Activated CD4-positive, alpha-beta T cell treated with anti-CD3 and anti-CD28 coated beads, Interleukin-2, amount 10 ng/mL, durations not matched to agents 24 days and 14 days (primary cell): ENCODE measurements at regions not wholly inside any gene's neighbourhood (a gene's known extent, or its start where the extent isn't known, plus 50 kb on each side); places are given as distances from the start of the nearest gene placed in this dataset.

ENCODE experiments used
- DNase-seq: peaks from one replicate; pipeline ENCODE4 v3.0.0; 2022
- H3K27ac Mint-ChIP-seq: one replicate; pipeline ENCODE4 v1.8.0; 2022; ENCODE audit warnings: mild to moderate bottlenecking, mixed read lengths
- H3K27me3 Mint-ChIP-seq: one replicate; pipeline ENCODE4 v1.8.0; 2022; ENCODE audit warnings: mixed read lengths
- H3K36me3 Mint-ChIP-seq: one replicate; pipeline ENCODE4 v1.8.0; 2022; ENCODE audit warnings: low read depth, mild to moderate bottlenecking, mixed read lengths
- H3K4me1 Mint-ChIP-seq: one replicate; pipeline ENCODE4 v1.8.0; 2021; ENCODE audit warnings: mixed read lengths
- H3K4me3 Mint-ChIP-seq: one replicate; pipeline ENCODE4 v1.8.0; 2022; ENCODE audit warnings: mild to moderate bottlenecking, moderate library complexity, mixed read lengths
- H3K9me3 Mint-ChIP-seq: one replicate; pipeline ENCODE4 v1.8.0; 2021; ENCODE audit warnings: mixed read lengths
- intact Hi-C: fragments of 100-400 bp; cut with micrococcal nuclease; formaldehyde crosslinking; loops from one replicate; pipeline ENCODE4 v1.15.1; 2023

GRCh38 chr4:110904435-110905065, 281.7 kb upstream of the PITX2 start:
- no peak for DNase-seq

GRCh38 chr4:110905367-110905766, 282.5 kb upstream of the PITX2 start:
- Mint-ChIP-seq H3K36me3 (no peaks in the 10 kb centered on the region), H3K27ac (no peak overlapping the region), H3K9me3 (no peaks in the 10 kb centered on the region), H3K4me1 (no peaks in the 10 kb centered on the region), H3K27me3 (no peaks in the 10 kb centered on the region), H3K4me3 (no peak overlapping the region)
- DNase-seq: no peak
- intact Hi-C loops: no loop called here

More at GRCh38 chr4:110904435-110905065, 281.7 kb upstream of the PITX2 start:
- intact Hi-C loops: no loop called here
- no peaks in the 10 kb centered on the region for H3K36me3 Mint-ChIP-seq
- H3K27ac Mint-ChIP-seq: no peak overlapping the region
- no peak overlapping the region for H3K4me3 Mint-ChIP-seq
- H3K4me1 Mint-ChIP-seq: no peaks in the 10 kb centered on the region
- H3K27me3 Mint-ChIP-seq: no peaks in the 10 kb centered on the region
- no peaks in the 10 kb centered on the region for H3K9me3 Mint-ChIP-seq

GRCh38 chr4:110907801-110908313, 285.0 kb upstream of the PITX2 start:
- Mint-ChIP-seq H3K27ac (no peak overlapping the region), H3K36me3 (no peaks in the 10 kb centered on the region), H3K4me3 (no peak overlapping the region), H3K4me1 (no peaks in the 10 kb centered on the region), H3K9me3 (no peaks in the 10 kb centered on the region), H3K27me3 (no peaks in the 10 kb centered on the region)
- intact Hi-C loops: no loop called here
- no peak for DNase-seq

GRCh38 chr4:110914791-110915190, 291.9 kb upstream of the PITX2 start:
- H3K27ac Mint-ChIP-seq: no peak overlapping the region
- intact Hi-C loops: no loop called here
- H3K4me3 Mint-ChIP-seq: no peak overlapping the region
- no peak for DNase-seq
- no peaks in the 10 kb centered on the region for H3K27me3 Mint-ChIP-seq
- no peaks in the 10 kb centered on the region for H3K4me1 Mint-ChIP-seq
- no peaks in the 10 kb centered on the region for H3K36me3 Mint-ChIP-seq
- H3K9me3 Mint-ChIP-seq: no peaks in the 10 kb centered on the region

- no peaks in the 10 kb centered on the region for H3K4me1 Mint-ChIP-seq
- no peaks in the 10 kb centered on the region for H3K27me3 Mint-ChIP-seq
- H3K36me3 Mint-ChIP-seq: no peaks in the 10 kb centered on the region
- H3K27ac Mint-ChIP-seq: no peak overlapping the region
- no peaks in the 10 kb centered on the region for H3K9me3 Mint-ChIP-seq
- intact Hi-C loops: no loop called here
- DNase-seq: no peak
- H3K4me3 Mint-ChIP-seq: no peak overlapping the region
These were observed 292.4 kb upstream of the PITX2 start for GRCh38 chr4:110915301-110915700.

- Mint-ChIP-seq H3K27ac (no peak overlapping the region), H3K27me3 (no peaks in the 10 kb centered on the region), H3K4me3 (no peak overlapping the region), H3K36me3 (no peaks in the 10 kb centered on the region), H3K4me1 (no peaks in the 10 kb centered on the region), H3K9me3 (no peaks in the 10 kb centered on the region)
- intact Hi-C loops: no loop called here
- no peak for DNase-seq
These were observed 293.6 kb upstream of the PITX2 start for GRCh38 chr4:110916505-110916904.

- DNase-seq: no peak
- intact Hi-C loops: no loop called here
- Mint-ChIP-seq H3K36me3 (no peaks in the 10 kb centered on the region), H3K4me3 (no peak overlapping the region), H3K27ac (no peak overlapping the region), H3K27me3 (no peaks in the 10 kb centered on the region), H3K4me1 (no peaks in the 10 kb centered on the region), H3K9me3 (no peaks in the 10 kb centered on the region)
These were observed 295.0 kb upstream of the PITX2 start for GRCh38 chr4:110917835-110918234.

- no peaks in the 10 kb centered on the region for H3K36me3 Mint-ChIP-seq
- H3K4me3 Mint-ChIP-seq: no peak overlapping the region
- no peaks in the 10 kb centered on the region for H3K4me1 Mint-ChIP-seq
- H3K9me3 Mint-ChIP-seq: no peaks in the 10 kb centered on the region
- no peaks in the 10 kb centered on the region for H3K27me3 Mint-ChIP-seq
- intact Hi-C loops: no loop called here
- H3K27ac Mint-ChIP-seq: no peak overlapping the region
- DNase-seq: no peak
These were observed 298.1 kb upstream of the PITX2 start for GRCh38 chr4:110920990-110921389.

- no peak overlapping the region for H3K4me3 Mint-ChIP-seq
- no peak for DNase-seq
- intact Hi-C loops: no loop called here
- H3K4me1 Mint-ChIP-seq: no peaks in the 10 kb centered on the region
- H3K36me3 Mint-ChIP-seq: no peaks in the 10 kb centered on the region
- no peak overlapping the region for H3K27ac Mint-ChIP-seq
- no peaks in the 10 kb centered on the region for H3K9me3 Mint-ChIP-seq
- H3K27me3 Mint-ChIP-seq: no peaks in the 10 kb centered on the region
These were observed 301.9 kb upstream of the PITX2 start for GRCh38 chr4:110924761-110925160.

- Mint-ChIP-seq H3K27ac (no peak overlapping the region), H3K36me3 (no peaks in the 10 kb centered on the region), H3K4me3 (no peak overlapping the region), H3K27me3 (no peaks in the 10 kb centered on the region), H3K4me1 (no peaks in the 10 kb centered on the region), H3K9me3 (no peaks in the 10 kb centered on the region)
- DNase-seq: no peak
- intact Hi-C loops: no loop called here
These were observed 304.0 kb upstream of the PITX2 start for GRCh38 chr4:110926841-110927400.

GRCh38 chr4:110933341-110933740, 310.5 kb upstream of the PITX2 start:
- intact Hi-C loops: no loop called here
- Mint-ChIP-seq H3K4me3 (no peak overlapping the region), H3K27me3 (no peaks in the 10 kb centered on the region), H3K4me1 (no peaks in the 10 kb centered on the region), H3K9me3 (no peaks in the 10 kb centered on the region), H3K27ac (no peak overlapping the region), H3K36me3 (no peaks in the 10 kb centered on the region)
- DNase-seq: no peak

GRCh38 chr4:110944501-110944900, 321.6 kb upstream of the PITX2 start:
- no peaks in the 10 kb centered on the region for H3K9me3 Mint-ChIP-seq
- H3K4me1 Mint-ChIP-seq: no peaks in the 10 kb centered on the region
- DNase-seq: no peak
- intact Hi-C loops: no loop called here
- H3K36me3 Mint-ChIP-seq: no peaks in the 10 kb centered on the region
- H3K27ac Mint-ChIP-seq: no peak overlapping the region
- H3K4me3 Mint-ChIP-seq: no peak overlapping the region
- H3K27me3 Mint-ChIP-seq: no peaks in the 10 kb centered on the region

GRCh38 chr4:110945600-110945999, 322.7 kb upstream of the PITX2 start:
- H3K4me1 Mint-ChIP-seq: no peaks in the 10 kb centered on the region
- no peaks in the 10 kb centered on the region for H3K9me3 Mint-ChIP-seq
- no peaks in the 10 kb centered on the region for H3K27me3 Mint-ChIP-seq
- no peak overlapping the region for H3K4me3 Mint-ChIP-seq
- intact Hi-C loops: no loop called here
- DNase-seq: no peak
- no peaks in the 10 kb centered on the region for H3K36me3 Mint-ChIP-seq
- H3K27ac Mint-ChIP-seq: no peak overlapping the region

GRCh38 chr4:110949542-110949941, 326.7 kb upstream of the PITX2 start:
- no peak for DNase-seq
- intact Hi-C loops: no loop called here
- Mint-ChIP-seq H3K4me1 (no peaks in the 10 kb centered on the region), H3K36me3 (no peaks in the 10 kb centered on the region), H3K27ac (no peak overlapping the region), H3K9me3 (no peaks in the 10 kb centered on the region), H3K4me3 (no peak overlapping the region), H3K27me3 (no peaks in the 10 kb centered on the region)

GRCh38 chr4:110950731-110951130, 327.9 kb upstream of the PITX2 start:
- no peaks in the 10 kb centered on the region for H3K9me3 Mint-ChIP-seq
- no peak for DNase-seq
- no peaks in the 10 kb centered on the region for H3K27me3 Mint-ChIP-seq
- no peaks in the 10 kb centered on the region for H3K36me3 Mint-ChIP-seq
- H3K4me3 Mint-ChIP-seq: no peak overlapping the region
- intact Hi-C loops: no loop called here
- H3K27ac Mint-ChIP-seq: no peak overlapping the region
- H3K4me1 Mint-ChIP-seq: no peaks in the 10 kb centered on the region
